Glutamatergic neuron (in vitro differentiated cells): ENCODE measurements at regions not wholly inside any gene's neighbourhood (a gene's known extent, or its start where the extent isn't known, plus 50 kb on each side); places are given as distances from the start of the nearest gene placed in this dataset.
"Not testable (repeated sequence)": the region's sequence is repeated elsewhere in the genome, so short reads cannot be mapped to it uniquely, and the experiment has no call there.

Experiments
- DNase-seq: peaks from one replicate; pipeline ENCODE4 v3.0.0; 2022
- H3K27ac Mint-ChIP-seq: one replicate; pipeline ENCODE4 v1.8.0; 2020; ENCODE audit warnings: mild to moderate bottlenecking, mixed read lengths, inconsistent platforms; ENCODE audit not compliant: unreplicated experiment
- H3K27me3 Mint-ChIP-seq: one replicate; pipeline ENCODE4 v1.8.0; 2020; ENCODE audit warnings: mild to moderate bottlenecking, moderate library complexity, mixed read lengths, inconsistent platforms; ENCODE audit not compliant: unreplicated experiment
- H3K36me3 Mint-ChIP-seq: one replicate; pipeline ENCODE4 v1.8.0; 2020; ENCODE audit warnings: mild to moderate bottlenecking, mixed read lengths, inconsistent platforms; ENCODE audit not compliant: unreplicated experiment
- H3K4me1 Mint-ChIP-seq: one replicate; pipeline ENCODE4 v1.8.0; 2020; ENCODE audit warnings: mild to moderate bottlenecking, low read depth, mixed read lengths, inconsistent platforms; ENCODE audit not compliant: unreplicated experiment
- H3K4me3 Mint-ChIP-seq: one replicate; pipeline ENCODE4 v1.8.0; 2020; ENCODE audit warnings: mild to moderate bottlenecking, mixed read lengths, inconsistent platforms; ENCODE audit not compliant: unreplicated experiment
- H3K9me3 Mint-ChIP-seq: one replicate; pipeline ENCODE4 v1.8.0; 2020; ENCODE audit warnings: mild to moderate bottlenecking, moderate library complexity, mixed read lengths, inconsistent platforms; ENCODE audit not compliant: unreplicated experiment
- TF ChIP-seq, protein P1 (sequence below): fragments of 200-600 bp; sonication (generic); IDR thresholded peaks from one replicate; pipeline ENCODE4 v1.5.0; 2021; ENCODE audit not compliant: partially characterized antibody, unreplicated experiment

DNA sequence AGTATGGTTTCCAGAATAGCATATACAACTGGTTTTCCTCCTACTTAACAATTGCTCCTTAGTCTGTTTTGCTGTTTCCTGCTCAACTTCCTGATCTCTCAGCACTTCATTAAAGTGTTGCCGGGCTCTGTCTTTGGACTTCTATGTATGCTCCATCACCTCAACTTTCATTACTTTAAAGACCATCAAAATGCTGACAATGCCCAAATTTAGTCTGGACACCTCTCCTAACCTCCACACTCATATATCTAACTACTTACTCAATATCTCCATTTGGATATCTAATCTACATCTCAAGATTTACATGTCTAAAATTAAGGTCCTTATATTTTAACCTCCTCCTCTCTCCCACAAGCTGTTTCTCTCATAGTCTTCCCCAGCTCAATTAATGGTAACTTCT, 54.4 kb upstream of the LGR5 start:
- Mint-ChIP-seq H3K36me3 (peaks cover 4% of the 10 kb centered on the region), H3K27me3 (peaks cover 1% of the 10 kb centered on the region), H3K9me3 (no peaks in the 10 kb centered on the region), H3K27ac (no peak overlapping the region), H3K4me1 (no peaks in the 10 kb centered on the region), H3K4me3 (no peak overlapping the region)
- TF ChIP-seq, protein P1, sequence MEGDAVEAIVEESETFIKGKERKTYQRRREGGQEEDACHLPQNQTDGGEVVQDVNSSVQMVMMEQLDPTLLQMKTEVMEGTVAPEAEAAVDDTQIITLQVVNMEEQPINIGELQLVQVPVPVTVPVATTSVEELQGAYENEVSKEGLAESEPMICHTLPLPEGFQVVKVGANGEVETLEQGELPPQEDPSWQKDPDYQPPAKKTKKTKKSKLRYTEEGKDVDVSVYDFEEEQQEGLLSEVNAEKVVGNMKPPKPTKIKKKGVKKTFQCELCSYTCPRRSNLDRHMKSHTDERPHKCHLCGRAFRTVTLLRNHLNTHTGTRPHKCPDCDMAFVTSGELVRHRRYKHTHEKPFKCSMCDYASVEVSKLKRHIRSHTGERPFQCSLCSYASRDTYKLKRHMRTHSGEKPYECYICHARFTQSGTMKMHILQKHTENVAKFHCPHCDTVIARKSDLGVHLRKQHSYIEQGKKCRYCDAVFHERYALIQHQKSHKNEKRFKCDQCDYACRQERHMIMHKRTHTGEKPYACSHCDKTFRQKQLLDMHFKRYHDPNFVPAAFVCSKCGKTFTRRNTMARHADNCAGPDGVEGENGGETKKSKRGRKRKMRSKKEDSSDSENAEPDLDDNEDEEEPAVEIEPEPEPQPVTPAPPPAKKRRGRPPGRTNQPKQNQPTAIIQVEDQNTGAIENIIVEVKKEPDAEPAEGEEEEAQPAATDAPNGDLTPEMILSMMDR, result no peak
- no peak for DNase-seq

- H3K27ac Mint-ChIP-seq, H3K36me3 Mint-ChIP-seq, H3K4me1 Mint-ChIP-seq, H3K4me3 Mint-ChIP-seq, H3K9me3 Mint-ChIP-seq, H3K27me3 Mint-ChIP-seq, DNase-seq: not testable (repeated sequence)
These were observed 62.8 kb upstream of the LGR5 start for GRCh38 chr12:71376711-71377355.

GRCh38 chr12:71371122-71371521, 68.5 kb upstream of the LGR5 start:
- no peak overlapping the region for H3K27ac Mint-ChIP-seq
- no peak overlapping the region for H3K4me3 Mint-ChIP-seq
- H3K36me3 Mint-ChIP-seq, result no peaks in the 10 kb centered on the region
- no peak for DNase-seq
- no peaks in the 10 kb centered on the region for H3K9me3 Mint-ChIP-seq
- H3K4me1 Mint-ChIP-seq, result no peaks in the 10 kb centered on the region
- TF ChIP-seq, protein P1, result no peak
- H3K27me3 Mint-ChIP-seq, result no peaks in the 10 kb centered on the region

- H3K9me3 Mint-ChIP-seq, result peaks cover 6% of the 10 kb centered on the region
- no peak overlapping the region for H3K27ac Mint-ChIP-seq
- TF ChIP-seq, protein P1, result no peak
- H3K4me1 Mint-ChIP-seq, result peaks cover 1% of the 10 kb centered on the region
- H3K4me3 Mint-ChIP-seq, result no peak overlapping the region
- peaks cover 22% of the 10 kb centered on the region for H3K36me3 Mint-ChIP-seq
- no peak for DNase-seq
- peaks cover 2% of the 10 kb centered on the region for H3K27me3 Mint-ChIP-seq
These were observed 79.6 kb upstream of the LGR5 start for GRCh38 chr12:71360013-71360412.

DNA sequence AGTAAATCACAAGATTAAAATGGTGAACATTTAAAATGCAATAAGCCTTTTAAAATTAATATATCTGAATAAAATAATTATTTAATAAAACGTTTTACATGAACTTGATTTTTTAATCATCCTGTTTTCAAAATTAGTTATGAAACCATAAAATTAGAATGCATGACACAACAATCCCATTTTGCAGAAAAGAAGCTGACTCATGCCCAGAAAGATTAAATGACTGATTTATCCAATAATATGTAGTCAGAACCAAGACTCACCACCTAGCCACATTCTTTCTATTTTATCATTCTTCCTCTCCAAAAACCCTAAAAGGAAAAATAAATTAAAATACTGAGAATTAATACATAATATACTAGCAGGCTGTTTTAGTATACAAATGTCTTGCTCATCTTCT, 83.0 kb upstream of the LGR5 start:
- DNase-seq, result no peak
- Mint-ChIP-seq H3K27ac (no peak overlapping the region), H3K27me3 (peaks cover 2% of the 10 kb centered on the region), H3K9me3 (peaks cover 4% of the 10 kb centered on the region), H3K4me1 (peaks cover 6% of the 10 kb centered on the region), H3K36me3 (peaks cover 19% of the 10 kb centered on the region), H3K4me3 (no peak overlapping the region)
- TF ChIP-seq, protein P1, result no peak
